ENCODE measurements at regions not wholly inside any gene's neighbourhood (a gene's known extent, or its start where the extent isn't known, plus 50 kb on each side); places are given as distances from the start of the nearest gene placed in this dataset.

- H4K8ac ChIP-seq (replicated peaks; ENCODE audit: insufficient read length, low read depth, low read length): no peak overlapping the region
- no peak overlapping the region for H2AFZ ChIP-seq (ENCODE audit: low read length)
- H3K4me1 Mint-ChIP-seq: peaks cover 5 to 16% of the 10 kb centered on the region in 2 experiments; a peak in 3 of 4 replicates
These were observed 199.4 kb downstream of the MED10 start for GRCh38 chr5:6178846-6179532.

More at GRCh38 chr5:6178846-6179532, 199.4 kb downstream of the MED10 start:
- H4K20me1 ChIP-seq (ENCODE audit: control insufficient read depth, insufficient read depth, insufficient read length): no peaks in the 10 kb centered on the region
- no peaks in the 10 kb centered on the region for H3K36me3 Mint-ChIP-seq (ENCODE audit: insufficient read depth in 1 of 3, low read depth in 3 of 3)
- no peak overlapping the region for H3K23ac ChIP-seq (ENCODE audit: insufficient read length, low read depth, low read length)
- H3K27me3 Mint-ChIP-seq (ENCODE audit: low read depth): peaks cover 9% of the 10 kb centered on the region
- no peaks in the 10 kb centered on the region for H3K27me3 ChIP-seq (ENCODE audit: insufficient read depth, low read length)
- H4K91ac ChIP-seq (ENCODE audit: insufficient read length, low read depth, low read length): no peak overlapping the region
- no peak overlapping the region for H3K27ac ChIP-seq (ENCODE audit: insufficient read length, low read depth, low read length)
- no peaks in the 10 kb centered on the region for H3K9me3 Mint-ChIP-seq
- TF ChIP-seq, protein P1, sequence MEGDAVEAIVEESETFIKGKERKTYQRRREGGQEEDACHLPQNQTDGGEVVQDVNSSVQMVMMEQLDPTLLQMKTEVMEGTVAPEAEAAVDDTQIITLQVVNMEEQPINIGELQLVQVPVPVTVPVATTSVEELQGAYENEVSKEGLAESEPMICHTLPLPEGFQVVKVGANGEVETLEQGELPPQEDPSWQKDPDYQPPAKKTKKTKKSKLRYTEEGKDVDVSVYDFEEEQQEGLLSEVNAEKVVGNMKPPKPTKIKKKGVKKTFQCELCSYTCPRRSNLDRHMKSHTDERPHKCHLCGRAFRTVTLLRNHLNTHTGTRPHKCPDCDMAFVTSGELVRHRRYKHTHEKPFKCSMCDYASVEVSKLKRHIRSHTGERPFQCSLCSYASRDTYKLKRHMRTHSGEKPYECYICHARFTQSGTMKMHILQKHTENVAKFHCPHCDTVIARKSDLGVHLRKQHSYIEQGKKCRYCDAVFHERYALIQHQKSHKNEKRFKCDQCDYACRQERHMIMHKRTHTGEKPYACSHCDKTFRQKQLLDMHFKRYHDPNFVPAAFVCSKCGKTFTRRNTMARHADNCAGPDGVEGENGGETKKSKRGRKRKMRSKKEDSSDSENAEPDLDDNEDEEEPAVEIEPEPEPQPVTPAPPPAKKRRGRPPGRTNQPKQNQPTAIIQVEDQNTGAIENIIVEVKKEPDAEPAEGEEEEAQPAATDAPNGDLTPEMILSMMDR (conservative IDR thresholded peaks at IDR 0.05): no peak
- no peak overlapping the region for H3K4me2 ChIP-seq (ENCODE audit: insufficient read depth, insufficient read length, low read length)
- H3K18ac ChIP-seq (ENCODE audit: insufficient read length, low read depth, low read length): no peak overlapping the region
- no peak overlapping the region for H3K14ac ChIP-seq (ENCODE audit: insufficient read depth, low read length)
- H2BK12ac ChIP-seq (ENCODE audit: insufficient read length, low read depth, low read length): no peak overlapping the region
- H2AK5ac ChIP-seq (ENCODE audit: insufficient read length, low read length): no peak overlapping the region
- no peak overlapping the region for H4K5ac ChIP-seq (ENCODE audit: insufficient read length, low read depth, low read length)
- no peaks in the 10 kb centered on the region for H3K79me1 ChIP-seq (ENCODE audit: insufficient read depth, low read depth, low read length, poor library complexity, severe bottlenecking)
- DNase-seq: no peak
- H3K79me2 ChIP-seq (ENCODE audit: insufficient read depth, low read length): no peaks in the 10 kb centered on the region
- no peak overlapping the region for H2BK120ac ChIP-seq (ENCODE audit: low read depth, low read length, poor library complexity, severe bottlenecking)
- no peak overlapping the region for H3K27ac Mint-ChIP-seq
- no CpG with 5 or more reads among the region's 2 CpGs for WGBS (ENCODE audit: extremely low coverage, insufficient read length, low lambda C conversion rate)
- H2BK15ac ChIP-seq (ENCODE audit: low read depth, low read length): no peak overlapping the region
- no peak overlapping the region for H3T11ph ChIP-seq (ENCODE audit: low read length)
- no peak overlapping the region for H3K4me3 Mint-ChIP-seq
- no peaks in the 10 kb centered on the region for H3K4me1 ChIP-seq (ENCODE audit: insufficient read depth, low read length)
- no peak overlapping the region for H3K56ac ChIP-seq (ENCODE audit: insufficient read length, low read depth, low read length)
- no peak overlapping the region for H2BK5ac ChIP-seq (ENCODE audit: insufficient read length, low read length)
- H3K4ac ChIP-seq (ENCODE audit: low read depth, low read length): no peak overlapping the region
- no peak overlapping the region for H3K9ac ChIP-seq (ENCODE audit: extremely low read depth, insufficient read length, low read length)
- no peaks in the 10 kb centered on the region for H3K9me3 ChIP-seq (ENCODE audit: control insufficient read depth, low read depth, low read length)
- no peak overlapping the region for H2BK20ac ChIP-seq (ENCODE audit: low read depth, low read length, poor library complexity, severe bottlenecking)
- H3K23me2 ChIP-seq (ENCODE audit: insufficient read length, low read depth, low read length, poor library complexity, severe bottlenecking): no peaks in the 10 kb centered on the region
